Thyroid gland (tissue), 4 donors: ENCODE measurements at regions not wholly inside any gene's neighbourhood (a gene's known extent, or its start where the extent isn't known, plus 50 kb on each side); places are given as distances from the start of the nearest gene placed in this dataset.

Source experiments
- POLR2A ChIP-seq, 2 donors: fragments of 450-650 bp; IDR thresholded peaks; one replicate each; pipeline ENCODE4 v1.6.1; 2017; ENCODE audit warnings: antibody characterized with exemption in 2 of 2, mild to moderate bottlenecking in 2 of 2, moderate library complexity in 1 of 2
- TF ChIP-seq, protein P1 (sequence below), 6 experiments: fragments of 200-600 bp in 3 of 6; fragments of 450-650 bp in 3 of 6; sonication (generic) in 3 of 6; IDR thresholded peaks; one replicate each; pipeline ENCODE4 v1.5.1; 2016 to 2019; ENCODE audit warnings: antibody characterized with exemption in 6 of 6, mild to moderate bottlenecking in 2 of 6, inconsistent platforms in 1 of 6, moderate library complexity in 1 of 6

DNA sequence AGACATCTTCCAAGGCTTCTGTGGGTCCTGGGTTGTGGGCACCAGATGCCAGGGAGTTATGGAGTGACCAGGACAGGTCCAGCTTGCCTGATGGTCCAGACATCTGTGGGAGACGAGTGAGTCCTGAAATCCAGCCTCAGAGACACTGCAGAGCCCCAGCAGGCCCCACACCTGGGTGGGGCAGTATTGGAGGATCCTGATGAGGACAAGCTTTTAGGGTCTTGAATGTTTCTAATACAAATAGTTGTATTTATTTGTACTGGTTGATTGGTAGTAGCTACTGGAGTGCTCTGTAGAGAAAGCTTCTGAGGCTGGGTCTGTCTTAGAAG, 67.5 kb upstream of the PRR23C start:
- TF ChIP-seq, protein P1, sequence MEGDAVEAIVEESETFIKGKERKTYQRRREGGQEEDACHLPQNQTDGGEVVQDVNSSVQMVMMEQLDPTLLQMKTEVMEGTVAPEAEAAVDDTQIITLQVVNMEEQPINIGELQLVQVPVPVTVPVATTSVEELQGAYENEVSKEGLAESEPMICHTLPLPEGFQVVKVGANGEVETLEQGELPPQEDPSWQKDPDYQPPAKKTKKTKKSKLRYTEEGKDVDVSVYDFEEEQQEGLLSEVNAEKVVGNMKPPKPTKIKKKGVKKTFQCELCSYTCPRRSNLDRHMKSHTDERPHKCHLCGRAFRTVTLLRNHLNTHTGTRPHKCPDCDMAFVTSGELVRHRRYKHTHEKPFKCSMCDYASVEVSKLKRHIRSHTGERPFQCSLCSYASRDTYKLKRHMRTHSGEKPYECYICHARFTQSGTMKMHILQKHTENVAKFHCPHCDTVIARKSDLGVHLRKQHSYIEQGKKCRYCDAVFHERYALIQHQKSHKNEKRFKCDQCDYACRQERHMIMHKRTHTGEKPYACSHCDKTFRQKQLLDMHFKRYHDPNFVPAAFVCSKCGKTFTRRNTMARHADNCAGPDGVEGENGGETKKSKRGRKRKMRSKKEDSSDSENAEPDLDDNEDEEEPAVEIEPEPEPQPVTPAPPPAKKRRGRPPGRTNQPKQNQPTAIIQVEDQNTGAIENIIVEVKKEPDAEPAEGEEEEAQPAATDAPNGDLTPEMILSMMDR (IDR thresholded peaks at IDR 0.05), result no peak
- no peak for TF ChIP-seq POLR2A (IDR thresholded peaks at IDR 0.05)
